ENCODE measurements at regions not wholly inside any gene's neighbourhood (a gene's known extent, or its start where the extent isn't known, plus 50 kb on each side); places are given as distances from the start of the nearest gene placed in this dataset.

- DNase-seq: no peak
Observed at GRCh38 chr4:184879271-184879670, 53.5 kb upstream of the ACSL1 start.

GRCh38 chr4:184882276-184882675 is 56.5 kb upstream of the ACSL1 start:
- no peak for DNase-seq

- no peak for DNase-seq
Observed at GRCh38 chr4:184883024-184883423, 57.3 kb upstream of the ACSL1 start.

- DNase-seq: no peak
Observed at GRCh38 chr4:184884883-184885282, 59.1 kb upstream of the ACSL1 start.

- no peak for DNase-seq
Observed at GRCh38 chr4:184885602-184886001, 59.8 kb upstream of the ACSL1 start.

GRCh38 chr4:184887333-184887732 is 61.6 kb upstream of the ACSL1 start:
- no peak for DNase-seq

GRCh38 chr4:184887947-184888346 is 62.2 kb upstream of the ACSL1 start:
- DNase-seq: no peak

GRCh38 chr4:184889666-184890335 is 64.0 kb upstream of the ACSL1 start:
- no peak for DNase-seq

GRCh38 chr4:184890499-184890898 is 64.7 kb upstream of the ACSL1 start:
- no peak for DNase-seq

GRCh38 chr4:184891816-184892397 is 66.1 kb upstream of the ACSL1 start:
- DNase-seq: no peak

- DNase-seq: no peak
Observed at GRCh38 chr4:184892999-184893398, 67.2 kb upstream of the ACSL1 start.

GRCh38 chr4:184893801-184894571 is 68.2 kb upstream of the ACSL1 start:
- DNase-seq: no peak

GRCh38 chr4:184895012-184895695 is 69.4 kb upstream of the ACSL1 start:
- DNase-seq: no peak

GRCh38 chr4:184896868-184897715 is 71.3 kb upstream of the ACSL1 start:
- DNase-seq: no peak

GRCh38 chr4:184897895-184898294 is 72.1 kb upstream of the ACSL1 start:
- DNase-seq: no peak

GRCh38 chr4:184898793-184899192 is 73.0 kb upstream of the ACSL1 start:
- no peak for DNase-seq

- no peak for DNase-seq
Observed at GRCh38 chr4:184899261-184900134, 73.7 kb upstream of the ACSL1 start.

GRCh38 chr4:184900184-184900583 is 74.4 kb upstream of the ACSL1 start:
- DNase-seq: no peak

GRCh38 chr4:184902550-184902949 is 76.8 kb upstream of the ACSL1 start:
- no peak for DNase-seq

- DNase-seq: no peak
Observed at GRCh38 chr4:184906480-184907097, 80.8 kb upstream of the ACSL1 start.

- no peak for DNase-seq
Observed at GRCh38 chr4:184907216-184907615, 81.4 kb upstream of the ACSL1 start.
